HG03097 (cell line): ENCODE measurements at regions not wholly inside any gene's neighbourhood (a gene's known extent, or its start where the extent isn't known, plus 50 kb on each side); places are given as distances from the start of the nearest gene placed in this dataset.
"Not testable (repeated sequence)": the region's sequence is repeated elsewhere in the genome, so short reads cannot be mapped to it uniquely, and the experiment has no call there.

Source experiments
- ATAC-seq: cut with Tn5 transposase; IDR thresholded peaks from one replicate; pipeline ENCODE4 v1.9.1; 2021; ENCODE audit not compliant: unreplicated experiment, low FRiP score

GRCh38 chr10:60525716-60526585, 136.3 kb upstream of the ANK3 start:
- ATAC-seq, result no peak

- no peak for ATAC-seq
Measured at GRCh38 chr10:60524541-60524940, 134.9 kb upstream of the ANK3 start.

GRCh38 chr10:60523371-60523770, 133.7 kb upstream of the ANK3 start:
- ATAC-seq, result not testable (repeated sequence)

- no peak for ATAC-seq
Measured at GRCh38 chr10:60522617-60523016, 132.9 kb upstream of the ANK3 start.

GRCh38 chr10:60521974-60522405, 132.3 kb upstream of the ANK3 start:
- no peak for ATAC-seq

- ATAC-seq, result no peak
Measured at GRCh38 chr10:60518745-60519144, 129.1 kb upstream of the ANK3 start.

GRCh38 chr10:60517805-60518204, 128.1 kb upstream of the ANK3 start:
- no peak for ATAC-seq

GRCh38 chr10:60513281-60513680, 123.6 kb upstream of the ANK3 start:
- peak; percentile 77 for ATAC-seq

- ATAC-seq, result no peak
Measured at GRCh38 chr10:60511477-60512229, 122.0 kb upstream of the ANK3 start.

GRCh38 chr10:60508831-60509230, 119.2 kb upstream of the ANK3 start:
- ATAC-seq, result no peak

- ATAC-seq, result no peak
Measured at GRCh38 chr10:60508037-60508436, 118.4 kb upstream of the ANK3 start.

- ATAC-seq, result no peak
Measured at GRCh38 chr10:60502621-60503020, 112.9 kb upstream of the ANK3 start.

- ATAC-seq, result no peak
Measured at GRCh38 chr10:60498985-60499384, 109.3 kb upstream of the ANK3 start.

- no peak for ATAC-seq
Measured at GRCh38 chr10:60497364-60497763, 107.7 kb upstream of the ANK3 start.

- no peak for ATAC-seq
Measured at GRCh38 chr10:60496181-60496580, 106.5 kb upstream of the ANK3 start.

GRCh38 chr10:60495338-60496055, 105.8 kb upstream of the ANK3 start:
- ATAC-seq, result no peak

GRCh38 chr10:60494774-60495173, 105.1 kb upstream of the ANK3 start:
- ATAC-seq, result no peak

- ATAC-seq, result no peak
Measured at GRCh38 chr10:60491162-60491561, 101.5 kb upstream of the ANK3 start.

GRCh38 chr10:60490013-60490412, 100.3 kb upstream of the ANK3 start:
- ATAC-seq, result no peak

- no peak for ATAC-seq
Measured at GRCh38 chr10:60488111-60488669, 98.5 kb upstream of the ANK3 start.

GRCh38 chr10:60487543-60487942, 97.9 kb upstream of the ANK3 start:
- ATAC-seq, result no peak
